ENCODE measurements at regions not wholly inside any gene's neighbourhood (a gene's known extent, or its start where the extent isn't known, plus 50 kb on each side); places are given as distances from the start of the nearest gene placed in this dataset.

DNA sequence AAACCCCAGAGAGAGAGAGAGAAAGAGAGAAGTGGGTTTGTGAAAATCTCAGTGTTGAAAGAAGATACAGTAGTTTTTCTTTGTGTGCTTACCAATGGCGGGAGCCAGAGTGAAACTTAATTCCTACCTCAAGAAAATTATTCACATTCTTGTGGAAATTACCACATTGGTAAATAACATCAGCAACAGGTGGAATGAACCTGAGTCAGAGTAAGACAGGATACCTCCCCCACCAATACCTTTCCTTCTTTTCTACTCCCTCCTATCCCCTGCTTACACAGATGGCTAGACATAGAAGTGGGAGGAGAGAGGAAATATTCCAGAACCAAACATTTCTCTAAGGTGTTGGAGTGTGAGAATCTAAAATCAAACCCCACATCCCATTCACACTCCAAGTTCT is 793.9 kb downstream of the SORCS3 start:
- no peak for TF ChIP-seq YY1 (IDR thresholded peaks at IDR 0.05; ENCODE audit: insufficient read depth, insufficient read length)
- no peak for TF ChIP-seq SUZ12 (IDR thresholded peaks at IDR 0.05; ENCODE audit: extremely low read depth, insufficient read depth, insufficient read length)
- TF ChIP-seq ZNF274 (IDR thresholded peaks at IDR 0.05; ENCODE audit: low read depth, low read length) = no peak

Measured in NT2/D1 (cell line).